ENCODE measurements at regions not wholly inside any gene's neighbourhood (a gene's known extent, or its start where the extent isn't known, plus 50 kb on each side); places are given as distances from the start of the nearest gene placed in this dataset.

- TF ChIP-seq CTCF (IDR thresholded peaks at IDR 0.05), result no peak
- TF ChIP-seq EZH2 (IDR thresholded peaks at IDR 0.05), result no peak
- no peak for TF ChIP-seq EZH2phosphoT487 (IDR thresholded peaks at IDR 0.05)
Measured at GRCh38 chr4:187335339-187335738, 611.7 kb upstream of the FAT1 start.

All from neural progenitor cell (in vitro differentiated cells).